ENCODE measurements at regions not wholly inside any gene's neighbourhood (a gene's known extent, or its start where the extent isn't known, plus 50 kb on each side); places are given as distances from the start of the nearest gene placed in this dataset.
"Not testable (repeated sequence)": the region's sequence is repeated elsewhere in the genome, so short reads cannot be mapped to it uniquely, and the experiment has no call there.

- Histone ChIP-seq H3K36me3 (ENCODE audit: low read depth, missing control alignments) (no peaks in the 10 kb centered on the region), H3K27me3 (no peaks in the 10 kb centered on the region), H3K9me3 (no peaks in the 10 kb centered on the region), H3K4me3 (no peak overlapping the region), H3K4me1 (no peaks in the 10 kb centered on the region), H3K27ac (no peak overlapping the region)
- 92 to 100% methylated on average over 1 of the region's 1 CpG for WGBS, 2 donors
- TF ChIP-seq CTCF (IDR thresholded peaks at IDR 0.05) (no peak), POLR2A (IDR thresholded peaks at IDR 0.05) (no peak)
- intact Hi-C loops (cut with DNase I; ENCODE audit: low total_unique reads), result no loop called here
- no peak for DNase-seq
Observed at GRCh38 chr4:122996350-122996749, 74.0 kb upstream of the NUDT6 start.

GRCh38 chr4:122997463-122998101, 75.2 kb upstream of the NUDT6 start:
- Histone ChIP-seq H3K36me3 (ENCODE audit: low read depth, missing control alignments) (no peaks in the 10 kb centered on the region), H3K27me3 (no peaks in the 10 kb centered on the region), H3K4me1 (no peaks in the 10 kb centered on the region), H3K27ac (no peak overlapping the region), H3K9me3 (no peaks in the 10 kb centered on the region), H3K4me3 (no peak overlapping the region)
- intact Hi-C loops (cut with DNase I; ENCODE audit: low total_unique reads), result no loop called here
- no peak for DNase-seq
- WGBS, 2 donors, result 91 to 96% methylated on average over 2 of the region's 2 CpGs
- no peak for TF ChIP-seq POLR2A (IDR thresholded peaks at IDR 0.05)
- TF ChIP-seq CTCF (IDR thresholded peaks at IDR 0.05), result no peak

GRCh38 chr4:123004079-123004478, 81.7 kb upstream of the NUDT6 start:
- DNase-seq; H3K4me1 ChIP-seq; H3K27me3 ChIP-seq; H3K4me3 ChIP-seq; intact Hi-C loops (cut with DNase I; ENCODE audit: low total_unique reads); H3K9me3 ChIP-seq; H3K27ac ChIP-seq; H3K36me3 ChIP-seq (ENCODE audit: low read depth, missing control alignments): not testable (repeated sequence)
- 97 to 99% methylated on average over 17 of the region's 17 CpGs for WGBS, 2 donors

GRCh38 chr4:123005126-123005525, 82.7 kb upstream of the NUDT6 start:
- DNase-seq; H3K36me3 ChIP-seq (ENCODE audit: low read depth, missing control alignments); H3K4me3 ChIP-seq; H3K27ac ChIP-seq; H3K9me3 ChIP-seq; H3K4me1 ChIP-seq; H3K27me3 ChIP-seq; intact Hi-C loops (cut with DNase I; ENCODE audit: low total_unique reads): not testable (repeated sequence)
- WGBS, 2 donors, result 65 to 78% methylated on average over 3 of the region's 3 CpGs

GRCh38 chr4:123007679-123008078, 85.3 kb upstream of the NUDT6 start:
- Histone ChIP-seq H3K27ac (no peak overlapping the region), H3K9me3 (no peaks in the 10 kb centered on the region), H3K27me3 (no peaks in the 10 kb centered on the region), H3K4me3 (no peak overlapping the region), H3K36me3 (ENCODE audit: low read depth, missing control alignments) (no peaks in the 10 kb centered on the region), H3K4me1 (no peaks in the 10 kb centered on the region)
- no peak for TF ChIP-seq CTCF (IDR thresholded peaks at IDR 0.05)
- no peak for TF ChIP-seq POLR2A (IDR thresholded peaks at IDR 0.05)
- intact Hi-C loops (cut with DNase I; ENCODE audit: low total_unique reads), result no loop called here
- no peak for DNase-seq

- H3K4me3 ChIP-seq; H3K36me3 ChIP-seq (ENCODE audit: low read depth, missing control alignments); intact Hi-C loops (cut with DNase I; ENCODE audit: low total_unique reads); H3K9me3 ChIP-seq; H3K27me3 ChIP-seq; H3K4me1 ChIP-seq; DNase-seq; H3K27ac ChIP-seq: not testable (repeated sequence)
- 86 to 94% methylated on average over 12 of the region's 12 CpGs for WGBS, 2 donors
Observed at GRCh38 chr4:123012416-123012815, 90.0 kb upstream of the NUDT6 start.

Data from testis (tissue), 2 donors.